GM12891 (cell line): ENCODE measurements at regions not wholly inside any gene's neighbourhood (a gene's known extent, or its start where the extent isn't known, plus 50 kb on each side); places are given as distances from the start of the nearest gene placed in this dataset.

Source experiments
- PAX5 ChIP-seq: IDR thresholded peaks from 2 replicates; pipeline ENCODE4 v1.6.1; 2011; ENCODE audit warnings: low read length, moderate library complexity, mild to moderate bottlenecking; ENCODE audit not compliant: insufficient read depth, severe bottlenecking
- POLR2A ChIP-seq: IDR thresholded peaks from 2 replicates; pipeline ENCODE4 v1.6.1; 2011; ENCODE audit warnings: low read depth, low read length, control low read depth
- POLR2AphosphoS5 ChIP-seq: IDR thresholded peaks from 2 replicates; pipeline ENCODE4 v1.6.1; 2011; ENCODE audit warnings: low read depth, low read length, control low read depth
- SPI1 ChIP-seq: IDR thresholded peaks from 2 replicates; pipeline ENCODE4 v1.6.1; 2011; ENCODE audit warnings: low read depth, low read length, control low read depth
- TAF1 ChIP-seq: IDR thresholded peaks from 2 replicates; pipeline ENCODE4 v1.6.1; 2011; ENCODE audit warnings: low read depth, low read length, control low read depth

DNA sequence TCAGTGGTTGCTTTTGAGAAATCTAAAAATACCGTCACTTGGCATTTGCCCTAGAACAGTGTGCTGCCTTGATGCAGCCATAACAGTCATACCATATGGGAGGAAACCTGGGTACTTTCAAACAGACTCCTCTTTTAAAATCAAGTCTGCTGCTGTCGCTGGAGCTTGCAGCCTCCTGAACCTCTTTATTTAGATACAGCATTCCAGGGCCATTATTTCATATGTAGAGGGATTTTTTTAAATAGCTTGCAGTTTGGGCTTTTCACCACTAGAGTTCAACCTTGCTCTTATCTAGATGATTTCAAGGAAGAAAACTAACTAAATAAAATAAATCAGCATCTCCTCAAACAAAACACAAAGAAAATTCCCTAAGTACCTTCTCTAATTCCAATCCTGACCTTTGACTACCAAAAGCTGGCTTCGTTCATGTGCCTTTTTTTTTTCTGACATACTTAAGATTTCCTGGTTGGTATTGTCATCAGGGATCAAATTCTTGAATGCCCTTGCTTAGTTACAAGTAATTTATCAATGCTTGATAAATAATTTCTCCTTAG is 111.6 kb downstream of the KBTBD8 start:
- TF ChIP-seq POLR2AphosphoS5 (no peak), POLR2A (no peak), TAF1 (no peak), SPI1 (no peak), PAX5 (no peak)
